PFSK-1 (cell line): ENCODE measurements at regions not wholly inside any gene's neighbourhood (a gene's known extent, or its start where the extent isn't known, plus 50 kb on each side); places are given as distances from the start of the nearest gene placed in this dataset.

Source experiments
- POLR2AphosphoS5 ChIP-seq: IDR thresholded peaks from 2 replicates; pipeline ENCODE4 v1.6.1; 2012; ENCODE audit warnings: low read depth, mild to moderate bottlenecking, control low read depth, low read length, moderate library complexity
- SIN3A ChIP-seq: IDR thresholded peaks from 2 replicates; pipeline ENCODE4 v1.6.1; 2012; ENCODE audit warnings: mild to moderate bottlenecking, low read length, moderate library complexity, borderline replicate concordance; ENCODE audit not compliant: insufficient read depth
- TAF1 ChIP-seq: IDR thresholded peaks from 2 replicates; pipeline ENCODE4 v1.6.1; 2012; ENCODE audit warnings: low read length, control low read depth, borderline replicate concordance; ENCODE audit not compliant: insufficient read depth
- TF ChIP-seq, protein P1 (sequence below), 2 experiments: IDR thresholded peaks; 2 replicates each; pipeline versions ENCODE4 v1.6.1 to v1.8.0; 2011 to 2012; ENCODE audit warnings: low read depth in 2 of 2, low read length in 2 of 2, control low read depth in 1 of 2, inconsistent platforms in 1 of 2, mild to moderate bottlenecking in 1 of 2, moderate library complexity in 1 of 2; ENCODE audit not compliant: insufficient read depth in 1 of 2

DNA sequence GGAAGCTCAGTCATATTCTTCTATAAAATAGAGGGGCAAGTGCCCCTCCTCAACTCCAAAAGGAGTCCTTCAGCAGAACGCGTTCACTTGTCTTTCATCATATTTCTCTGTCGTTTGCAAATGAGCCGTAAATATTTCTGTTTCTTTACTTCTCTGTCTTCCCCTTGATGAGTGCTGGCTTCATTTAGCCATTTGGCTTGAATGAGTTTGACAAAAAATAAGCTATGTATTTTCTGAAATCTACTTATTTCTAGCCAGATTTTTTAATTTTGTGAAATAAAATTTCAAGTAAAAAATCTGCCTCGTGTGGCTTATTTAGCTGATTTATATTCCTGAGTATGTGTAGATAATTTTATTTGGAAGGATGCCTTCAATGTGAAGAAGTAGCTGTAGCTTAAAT is 170.8 kb upstream of the DGKB start:
- TF ChIP-seq TAF1 (no peak), POLR2AphosphoS5 (no peak), SIN3A (no peak)
- TF ChIP-seq, protein P1, sequence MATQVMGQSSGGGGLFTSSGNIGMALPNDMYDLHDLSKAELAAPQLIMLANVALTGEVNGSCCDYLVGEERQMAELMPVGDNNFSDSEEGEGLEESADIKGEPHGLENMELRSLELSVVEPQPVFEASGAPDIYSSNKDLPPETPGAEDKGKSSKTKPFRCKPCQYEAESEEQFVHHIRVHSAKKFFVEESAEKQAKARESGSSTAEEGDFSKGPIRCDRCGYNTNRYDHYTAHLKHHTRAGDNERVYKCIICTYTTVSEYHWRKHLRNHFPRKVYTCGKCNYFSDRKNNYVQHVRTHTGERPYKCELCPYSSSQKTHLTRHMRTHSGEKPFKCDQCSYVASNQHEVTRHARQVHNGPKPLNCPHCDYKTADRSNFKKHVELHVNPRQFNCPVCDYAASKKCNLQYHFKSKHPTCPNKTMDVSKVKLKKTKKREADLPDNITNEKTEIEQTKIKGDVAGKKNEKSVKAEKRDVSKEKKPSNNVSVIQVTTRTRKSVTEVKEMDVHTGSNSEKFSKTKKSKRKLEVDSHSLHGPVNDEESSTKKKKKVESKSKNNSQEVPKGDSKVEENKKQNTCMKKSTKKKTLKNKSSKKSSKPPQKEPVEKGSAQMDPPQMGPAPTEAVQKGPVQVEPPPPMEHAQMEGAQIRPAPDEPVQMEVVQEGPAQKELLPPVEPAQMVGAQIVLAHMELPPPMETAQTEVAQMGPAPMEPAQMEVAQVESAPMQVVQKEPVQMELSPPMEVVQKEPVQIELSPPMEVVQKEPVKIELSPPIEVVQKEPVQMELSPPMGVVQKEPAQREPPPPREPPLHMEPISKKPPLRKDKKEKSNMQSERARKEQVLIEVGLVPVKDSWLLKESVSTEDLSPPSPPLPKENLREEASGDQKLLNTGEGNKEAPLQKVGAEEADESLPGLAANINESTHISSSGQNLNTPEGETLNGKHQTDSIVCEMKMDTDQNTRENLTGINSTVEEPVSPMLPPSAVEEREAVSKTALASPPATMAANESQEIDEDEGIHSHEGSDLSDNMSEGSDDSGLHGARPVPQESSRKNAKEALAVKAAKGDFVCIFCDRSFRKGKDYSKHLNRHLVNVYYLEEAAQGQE (IDR thresholded peaks at IDR 0.05; ENCODE audit: insufficient read depth in 1 of 2, low read depth in 2 of 2, low read length in 2 of 2) = no peak
